ENCODE measurements at regions not wholly inside any gene's neighbourhood (a gene's known extent, or its start where the extent isn't known, plus 50 kb on each side); places are given as distances from the start of the nearest gene placed in this dataset.

GRCh38 chr11:127191261-127191660 is 190.7 kb upstream of the KIRREL3 start:
- ChIA-PET CTCF (no interaction called here), SMC1A (ENCODE audit: uncharacterized antibody, unreplicated experiment) (interaction anchor here (0.6 to 0.8 kb wide), 3 partner anchors 12 to 157 kb away, joined by 3 read pairs; no protein-coding TSS in a partner anchor), RAD21 (ENCODE audit: unreplicated experiment) (no interaction called here), POLR2A (no interaction called here)
- no peak for DNase-seq (ENCODE audit: low read depth, low spot score)
- intact Hi-C loops (cut with micrococcal nuclease; ENCODE audit: unreplicated experiment) = no loop called here
- 1% methylated on average over 3 of the region's 3 CpGs for WGBS (ENCODE audit: insufficient coverage, insufficient replicate concordance, low lambda C conversion rate, missing lambda C conversion rate)
- no peak overlapping the region for H3K9ac ChIP-seq (ENCODE audit: control insufficient read depth, insufficient read depth, low read length)
- no peak overlapping the region for H2AFZ ChIP-seq (ENCODE audit: control insufficient read depth, low read depth, low read length)
- H4K20me1 ChIP-seq (ENCODE audit: control insufficient read depth, insufficient read depth) = no peaks in the 10 kb centered on the region
- no peaks in the 10 kb centered on the region for H3K9me3 ChIP-seq (replicated peaks; ENCODE audit: control insufficient read depth, insufficient read depth, low read length)
- BruUV-seq (replicated peaks) = no TSS peak
- no peak overlapping the region for H3K27ac ChIP-seq (ENCODE audit: control insufficient read depth, insufficient read depth)
- no peaks in the 10 kb centered on the region for H3K27me3 ChIP-seq (replicated peaks in 1 of 2; ENCODE audit: control insufficient read depth in 2 of 2, insufficient read depth in 2 of 2, low read length in 1 of 2)
- no peak for TF ChIP-seq RELB (IDR thresholded peaks at IDR 0.05; ENCODE audit: low read depth)
- no peak for TF ChIP-seq SKIL (IDR thresholded peaks at IDR 0.05; ENCODE audit: low read depth, poor library complexity, severe bottlenecking)
- TF ChIP-seq RCOR1 (conservative IDR thresholded peaks at IDR 0.05; ENCODE audit: low read depth, low read length) = no peak
- no peak for TF ChIP-seq PKNOX1 (IDR thresholded peaks at IDR 0.05)
- no peak for TF ChIP-seq STAT3 (IDR thresholded peaks at IDR 0.05; ENCODE audit: low read depth, low read length)
- TF ChIP-seq E4F1 (IDR thresholded peaks at IDR 0.05; ENCODE audit: borderline replicate concordance, partially characterized antibody) = no peak
- no peak for TF ChIP-seq CHD1 (IDR thresholded peaks at IDR 0.05; ENCODE audit: low read depth, low read length)
- TF ChIP-seq SMAD1 (IDR thresholded peaks at IDR 0.05; ENCODE audit: low read depth, partially characterized antibody) = no peak
- TF ChIP-seq NRF1 (conservative IDR thresholded peaks at IDR 0.05; ENCODE audit: low read depth, low read length) = no peak
- TF ChIP-seq BRCA1 (IDR thresholded peaks at IDR 0.05; ENCODE audit: low read depth, low read length) = no peak
- no peak for TF ChIP-seq TCF7 (IDR thresholded peaks at IDR 0.05; ENCODE audit: borderline replicate concordance)
- TF ChIP-seq E2F8 (IDR thresholded peaks at IDR 0.05; ENCODE audit: low read depth, partially characterized antibody) = no peak
- TF ChIP-seq MTA3 (IDR thresholded peaks at IDR 0.05; ENCODE audit: borderline replicate concordance, low read length) = no peak
- no peaks in the 10 kb centered on the region for H3K4me1 ChIP-seq (ENCODE audit: control insufficient read depth, insufficient read depth, low read length)
- no peaks in the 10 kb centered on the region for H3K36me3 ChIP-seq (ENCODE audit: control insufficient read depth in 2 of 2, insufficient read depth in 2 of 2, low read length in 1 of 2)
- in situ Hi-C loops (cut with MboI) = no loop called here
- no peak for ATAC-seq
- H3K4me2 ChIP-seq (ENCODE audit: control insufficient read depth, insufficient read depth) = no peak overlapping the region
- no peak overlapping the region for H3K4me3 ChIP-seq
- no peak for FAIRE-seq
- H3K79me2 ChIP-seq (ENCODE audit: control insufficient read depth, insufficient read depth, low read length) = no peaks in the 10 kb centered on the region

Data from GM12878 (cell line).